Right lobe of liver (tissue), 6 donors: ENCODE measurements at regions not wholly inside any gene's neighbourhood (a gene's known extent, or its start where the extent isn't known, plus 50 kb on each side); places are given as distances from the start of the nearest gene placed in this dataset.
A peak's percentile ranks its signal among the peaks of the same experiment; 100 is the strongest.

Source experiments
- ATAC-seq, 4 donors: fragments of 200-7000 bp; cut with Tn5 transposase; one replicate each; pipeline ENCODE4 v1.9.1; 2020; ENCODE audit warnings: mild to moderate bottlenecking in 4 of 4, moderate library complexity in 4 of 4
- DNase-seq, 3 donors: peaks; one replicate each; pipeline ENCODE4 v3.0.0-alpha.2; 2020
- H3K27ac ChIP-seq, 3 donors: fragments of 200-600 bp; one replicate each; pipeline ENCODE4 v1.8.0; 2022
- H3K27me3 ChIP-seq, 2 donors: fragments of 200-600 bp; one replicate each; pipeline ENCODE4 v1.8.0; 2022
- H3K36me3 ChIP-seq, 4 donors: fragments of 200-600 bp; sonication (generic) in 1 of 4; one replicate each; pipeline versions ENCODE4 v1.5.1 to v1.8.0; 2017 to 2022; ENCODE audit warnings: control low read depth in 1 of 4
- H3K4me1 ChIP-seq, 4 donors: fragments of 200-600 bp; sonication (generic) in 1 of 4; one replicate each; pipeline versions ENCODE4 v1.5.1 to v1.8.0; 2017 to 2022; ENCODE audit warnings: control low read depth in 1 of 4
- H3K4me3 ChIP-seq, 3 donors: fragments of 200-600 bp; one replicate each; pipeline ENCODE4 v1.8.0; 2022
- H3K9me3 ChIP-seq, 4 donors: fragments of 200-600 bp; sonication (generic) in 1 of 4; one replicate each; pipeline versions ENCODE4 v1.5.1 to v1.8.0; 2017 to 2022; ENCODE audit warnings: control low read depth in 1 of 4
- CTCF ChIP-seq, 4 donors: fragments of 200-600 bp in 3 of 4; fragments of 450-650 bp in 1 of 4; IDR thresholded peaks; one replicate each; pipeline versions ENCODE4 v1.5.1 to v1.8.0; 2016 to 2022; ENCODE audit warnings: antibody characterized with exemption in 4 of 4, mild to moderate bottlenecking in 2 of 4
- POLR2A ChIP-seq: fragments of 450-650 bp; IDR thresholded peaks from one replicate; pipeline ENCODE4 v1.6.1; 2017; ENCODE audit warnings: antibody characterized with exemption, mild to moderate bottlenecking
- WGBS: methylation state at CpG from one replicate; pipeline ENCODE4 v1.1.6; 2018; ENCODE audit warnings: low coverage, low lambda C conversion rate; ENCODE audit not compliant: insufficient coverage; ENCODE audit errors: missing lambda C conversion rate; 5-methylcytosine and 5-hydroxymethylcytosine counted together
- intact Hi-C, 2 donors: fragments of 100-400 bp; cut with DNase I; formaldehyde crosslinking; loops; one replicate each; pipeline versions ENCODE4 v1.11.2 to v1.14.1; 2022
- donor health status: DM: no; HTN: yes; CAD: no.
- donor health status: DM: no; HTN: no; CAD: no.
- donor health status: DM: no; HTN: no; CAD: no.
- donor health status: DM: no; HTN: yes; CAD: no.
- donor health status: DM: no; HTN: yes; CAD: no.

- H3K9me3 ChIP-seq: no peaks in the 10 kb centered on the region
- peak in 1 of 4 donors; percentile 34 for ATAC-seq
- intact Hi-C loops: no loop called here
- H3K4me3 ChIP-seq: no peak overlapping the region
- TF ChIP-seq CTCF (IDR thresholded peaks at IDR 0.05) (no peak), POLR2A (no peak)
- no peak for DNase-seq
- 86% methylated on average over 1 of the region's 1 CpG for WGBS
- no peaks in the 10 kb centered on the region for H3K27me3 ChIP-seq
- H3K4me1 ChIP-seq: no peaks in the 10 kb centered on the region
- H3K36me3 ChIP-seq: no peaks in the 10 kb centered on the region
- H3K27ac ChIP-seq: no peak overlapping the region
Observed at GRCh38 chr5:101103874-101104273, 200.8 kb upstream of the ST8SIA4 start.

GRCh38 chr5:101102506-101102905 is 199.4 kb upstream of the ST8SIA4 start:
- H3K4me3 ChIP-seq: no peak overlapping the region
- no peaks in the 10 kb centered on the region for H3K36me3 ChIP-seq
- H3K27ac ChIP-seq: no peak overlapping the region
- intact Hi-C loops: no loop called here
- no peak for TF ChIP-seq POLR2A
- TF ChIP-seq CTCF (IDR thresholded peaks at IDR 0.05): no peak
- H3K9me3 ChIP-seq: no peaks in the 10 kb centered on the region
- H3K27me3 ChIP-seq: no peaks in the 10 kb centered on the region
- no peak for ATAC-seq
- no peaks in the 10 kb centered on the region for H3K4me1 ChIP-seq
- DNase-seq: no peak

GRCh38 chr5:101091902-101092301 is 188.8 kb upstream of the ST8SIA4 start:
- H3K27ac ChIP-seq: no peak overlapping the region
- no peaks in the 10 kb centered on the region for H3K4me1 ChIP-seq
- no peaks in the 10 kb centered on the region for H3K36me3 ChIP-seq
- intact Hi-C loops: no loop called here
- H3K9me3 ChIP-seq: no peaks in the 10 kb centered on the region
- H3K4me3 ChIP-seq: no peak overlapping the region
- no peaks in the 10 kb centered on the region for H3K27me3 ChIP-seq
- DNase-seq (no peak), ATAC-seq (no peak)
- WGBS: 36% methylated on average over 1 of the region's 1 CpG
- TF ChIP-seq CTCF (IDR thresholded peaks at IDR 0.05) (no peak), POLR2A (no peak)

- no peak overlapping the region for H3K4me3 ChIP-seq
- no peaks in the 10 kb centered on the region for H3K36me3 ChIP-seq
- H3K9me3 ChIP-seq: no peaks in the 10 kb centered on the region
- DNase-seq (no peak), ATAC-seq (no peak)
- WGBS: 32% methylated on average over 1 of the region's 1 CpG
- no peaks in the 10 kb centered on the region for H3K27me3 ChIP-seq
- no peaks in the 10 kb centered on the region for H3K4me1 ChIP-seq
- TF ChIP-seq POLR2A: no peak
- TF ChIP-seq CTCF (IDR thresholded peaks at IDR 0.05): no peak
- intact Hi-C loops: no loop called here
- no peak overlapping the region for H3K27ac ChIP-seq
Observed at GRCh38 chr5:101084353-101084752, 181.3 kb upstream of the ST8SIA4 start.

- 52% methylated on average over 5 of the region's 5 CpGs for WGBS
- ATAC-seq (no peak), DNase-seq (no peak)
- Histone ChIP-seq H3K9me3 (no peaks in the 10 kb centered on the region), H3K27me3 (no peaks in the 10 kb centered on the region), H3K4me3 (no peak overlapping the region), H3K27ac (no peak overlapping the region), H3K4me1 (no peaks in the 10 kb centered on the region), H3K36me3 (no peaks in the 10 kb centered on the region)
- intact Hi-C loops: no loop called here
- TF ChIP-seq POLR2A (no peak), CTCF (IDR thresholded peaks at IDR 0.05) (no peak)
Observed at GRCh38 chr5:101080462-101081240, 177.6 kb upstream of the ST8SIA4 start.
